ENCODE measurements at regions not wholly inside any gene's neighbourhood (a gene's known extent, or its start where the extent isn't known, plus 50 kb on each side); places are given as distances from the start of the nearest gene placed in this dataset.

DNA sequence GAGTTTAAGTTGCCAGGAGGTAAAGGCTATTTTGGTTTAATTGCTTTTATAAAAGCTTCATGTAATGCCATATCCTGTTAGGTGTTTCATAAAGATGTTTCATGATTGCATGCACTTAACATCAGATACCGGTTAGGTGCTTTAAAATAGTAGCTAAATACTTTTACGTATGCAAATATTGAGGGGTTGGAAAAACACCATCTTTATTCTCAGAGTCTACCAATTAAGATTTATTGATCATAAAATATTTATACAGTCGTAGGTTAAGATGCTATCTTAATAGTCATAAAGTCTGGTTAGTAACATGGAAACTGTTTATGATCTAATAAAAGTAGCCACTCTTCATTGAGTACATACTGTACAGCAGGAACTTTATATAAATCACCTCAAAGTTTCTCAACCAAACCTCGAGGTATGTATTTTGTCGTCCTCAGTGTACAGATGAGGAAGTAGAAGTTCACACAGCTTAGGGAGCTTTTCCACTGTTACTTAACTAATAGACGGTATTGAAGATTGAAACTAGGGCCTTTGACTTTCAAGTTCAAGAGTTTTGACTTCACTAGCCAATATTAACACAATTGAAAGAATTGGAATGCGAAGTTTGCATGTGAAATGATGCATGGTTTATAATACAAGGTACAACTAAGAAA is 897.1 kb downstream of the GATA3 start:
- TF ChIP-seq CTCF (conservative IDR thresholded peaks at IDR 0.05 in 1 of 2, IDR thresholded peaks at IDR 0.05 in 1 of 2; ENCODE audit: extremely low read depth in 1 of 2, insufficient read depth in 1 of 2, low read depth in 1 of 2, low read length in 2 of 2) (no peak), EZH2 (IDR thresholded peaks at IDR 0.05; ENCODE audit: borderline replicate concordance, low read length) (no peak)

Data from mammary epithelial cell (primary cell).